Jurkat, Clone E6-1 (cell line): ENCODE measurements at regions not wholly inside any gene's neighbourhood (a gene's known extent, or its start where the extent isn't known, plus 50 kb on each side); places are given as distances from the start of the nearest gene placed in this dataset.
A peak's percentile ranks its signal among the peaks of the same experiment; 100 is the strongest.

Source experiments
- DNase-seq: peaks from one replicate; pipeline ENCODE4 v3.0.0-alpha.2; 2011; ENCODE audit warnings: low read depth, low spot score
- H3K4me3 ChIP-seq: 2 replicates; pipeline ENCODE4 v1.5.1; 2011; ENCODE audit warnings: mild to moderate bottlenecking, low read length, control low read depth, moderate library complexity

DNA sequence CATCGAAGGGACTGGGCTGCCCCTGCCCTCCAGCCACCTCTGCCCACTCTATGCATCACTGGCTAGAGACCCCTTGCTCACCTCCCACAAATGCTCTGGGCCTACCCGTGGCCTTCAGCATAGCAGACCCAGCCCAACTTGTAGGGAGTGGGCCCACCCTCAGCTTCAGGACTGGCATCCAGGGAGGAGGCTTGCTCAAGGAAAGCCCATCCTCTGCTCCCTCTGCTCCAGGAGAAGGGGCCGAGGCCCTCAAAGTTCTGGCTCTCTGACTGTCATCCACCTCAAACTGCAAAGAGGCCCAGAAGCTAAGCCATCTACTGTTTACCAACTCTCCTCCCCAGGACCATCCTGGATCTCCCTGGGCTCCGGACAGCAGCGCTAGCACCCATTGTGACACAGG, 84.5 kb downstream of the C5orf15 start:
- DNase-seq: no peak
- H3K4me3 ChIP-seq: no peak overlapping the region

DNA sequence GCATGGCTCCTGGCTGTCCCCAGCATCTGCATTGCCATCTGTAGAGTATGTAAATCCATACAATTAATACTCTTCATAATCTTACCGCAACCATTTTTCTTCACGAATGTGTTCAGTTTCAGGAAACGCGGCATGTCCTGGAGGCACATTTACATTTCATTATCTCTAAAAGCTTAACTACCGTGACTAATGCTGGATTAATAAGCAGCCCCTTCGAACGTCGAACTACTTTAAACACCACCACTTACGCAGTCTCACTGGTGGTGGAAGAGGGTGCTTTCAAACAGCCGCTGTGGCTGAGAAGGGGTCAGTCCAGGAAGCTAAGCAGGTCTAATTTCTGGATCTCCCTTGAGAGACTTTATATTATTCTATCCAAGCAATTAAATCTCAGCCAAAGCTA, 85.6 kb downstream of the C5orf15 start:
- no peak for DNase-seq
- H3K4me3 ChIP-seq: no peak overlapping the region

DNA sequence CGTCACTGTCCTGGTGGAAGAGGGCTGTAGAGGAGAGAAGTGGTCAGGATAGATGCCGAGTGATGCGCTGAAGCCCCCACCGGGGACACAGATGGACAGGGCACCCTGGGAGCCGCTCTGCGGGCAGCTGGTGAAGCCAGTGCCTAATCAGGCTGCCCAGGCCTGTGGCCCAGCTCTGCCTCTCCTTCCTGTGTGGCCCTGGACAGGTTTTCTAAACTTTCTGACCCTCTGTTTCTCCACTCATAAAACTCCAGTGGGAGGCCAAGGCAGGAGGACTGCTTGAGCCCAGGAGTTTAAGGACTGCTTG, 86.1 kb downstream of the C5orf15 start:
- no peak for DNase-seq
- no peak overlapping the region for H3K4me3 ChIP-seq

DNA sequence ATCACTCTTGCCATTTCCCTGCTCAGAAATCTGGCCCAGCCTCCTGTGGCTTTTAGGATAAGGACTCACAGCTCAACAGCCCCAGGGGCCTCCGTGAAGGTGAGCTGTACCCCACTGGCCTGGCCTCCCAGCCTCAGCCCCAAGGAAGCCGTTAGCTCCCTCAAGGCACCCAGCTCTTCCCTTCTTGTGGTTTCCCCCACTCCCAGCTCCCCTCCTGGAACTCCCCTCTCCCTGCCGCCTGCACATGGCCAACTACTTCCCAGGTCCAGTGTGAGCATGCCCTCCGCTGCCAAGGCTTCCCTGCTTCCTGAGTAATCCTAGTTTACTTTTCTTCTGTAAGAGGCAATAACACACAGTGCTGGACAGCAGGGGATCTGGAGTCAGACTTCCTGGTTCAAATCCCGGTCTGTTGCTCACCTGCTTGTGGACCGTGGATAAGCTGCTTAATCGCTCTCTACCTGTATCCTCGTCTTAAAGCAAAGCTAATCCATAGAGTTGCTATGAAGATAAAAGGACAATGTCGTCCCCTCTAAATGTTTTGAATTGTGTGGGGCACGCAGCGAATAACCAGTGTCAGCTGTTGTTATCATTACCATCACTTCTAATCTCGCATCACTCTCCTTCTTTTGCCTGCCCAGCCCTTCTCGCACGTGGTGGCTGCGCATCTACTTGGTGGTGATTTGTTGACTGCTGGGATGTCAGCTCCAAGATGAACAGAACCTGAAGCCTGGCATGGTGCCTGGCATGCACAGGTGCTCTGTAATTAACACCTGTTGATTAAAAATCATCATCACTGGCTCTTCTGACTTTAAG, 86.6 kb downstream of the C5orf15 start:
- no peak for DNase-seq
- H3K4me3 ChIP-seq: no peak overlapping the region

DNA sequence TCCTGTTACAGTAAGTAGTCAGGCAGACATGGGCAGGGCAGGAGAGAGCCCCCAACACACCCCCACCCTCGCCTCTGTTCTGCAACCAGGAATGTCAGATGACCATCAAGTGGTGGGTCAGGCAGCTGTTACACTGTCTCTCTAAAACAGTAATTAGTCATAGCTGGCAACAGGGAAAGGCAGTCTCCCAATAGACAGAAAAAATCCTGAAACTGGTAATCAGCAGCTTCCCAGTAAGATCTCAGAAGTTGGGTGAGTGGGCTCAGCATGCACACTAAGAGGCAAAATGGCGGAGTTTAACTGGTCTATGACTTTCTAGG, 90.2 kb downstream of the C5orf15 start:
- H3K4me3 ChIP-seq: no peak overlapping the region
- DNase-seq: no peak

DNA sequence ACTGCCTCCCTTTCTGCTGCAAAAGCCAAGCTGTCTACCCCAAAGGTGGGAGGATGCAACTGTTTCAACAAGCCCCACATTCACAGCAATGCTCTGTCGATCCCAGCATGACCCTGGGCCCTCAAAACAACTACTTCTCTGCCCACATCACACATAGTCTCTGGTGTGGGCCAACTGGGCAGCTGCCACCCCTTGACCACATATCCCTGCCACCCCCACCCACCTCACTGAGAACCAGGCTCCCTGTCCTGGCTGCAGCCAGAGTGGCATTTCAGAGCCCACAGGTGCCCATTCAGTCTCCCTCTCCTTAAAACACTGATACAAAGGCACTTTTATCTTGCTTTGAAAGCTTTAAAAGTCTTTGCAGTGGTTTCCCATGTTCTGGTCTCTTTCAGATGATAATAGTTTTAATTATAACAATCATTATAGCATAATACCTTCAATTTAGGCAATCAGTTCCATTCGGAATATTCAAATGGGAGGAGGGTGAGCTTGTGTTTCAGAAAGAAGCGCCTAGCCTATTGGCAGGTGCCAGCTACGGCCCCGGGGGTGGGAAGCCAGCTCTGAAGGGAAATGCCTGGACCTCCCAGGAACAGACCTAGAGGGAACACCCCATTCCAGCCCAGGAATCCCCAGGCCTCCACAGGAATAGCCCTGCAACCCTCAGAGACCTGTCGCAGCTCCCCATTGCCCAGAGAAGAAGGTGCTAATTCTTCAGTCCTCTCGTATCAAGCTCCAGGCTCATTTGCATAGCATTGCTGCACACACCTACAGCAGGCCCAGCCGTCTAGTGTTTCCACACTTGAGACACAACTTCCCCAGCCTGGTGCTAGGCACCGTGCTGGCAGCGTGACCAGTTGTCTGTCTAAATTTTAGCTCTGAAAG, 90.8 kb downstream of the C5orf15 start:
- DNase-seq: no peak
- no peak overlapping the region for H3K4me3 ChIP-seq

DNA sequence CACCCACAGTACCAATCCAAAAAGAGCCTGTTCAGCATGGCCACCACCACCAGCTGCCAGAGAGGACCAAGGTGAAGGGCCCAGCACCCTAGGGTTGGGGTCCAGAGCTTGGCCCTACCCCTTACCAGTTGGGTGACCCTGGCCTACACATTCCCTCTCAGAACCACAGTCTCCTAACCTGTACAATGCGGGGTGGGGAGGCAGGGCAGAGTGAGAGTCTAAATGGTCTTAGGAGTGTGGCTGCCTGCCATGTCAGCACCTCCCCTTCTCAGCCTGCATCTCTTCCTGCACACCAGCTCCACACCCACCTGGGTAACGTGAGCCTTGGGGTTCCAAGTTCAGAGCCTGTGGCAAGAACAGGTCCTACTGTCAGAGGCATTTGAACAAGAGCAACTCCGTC, 92.2 kb downstream of the C5orf15 start:
- no peak for DNase-seq
- no peak overlapping the region for H3K4me3 ChIP-seq

DNA sequence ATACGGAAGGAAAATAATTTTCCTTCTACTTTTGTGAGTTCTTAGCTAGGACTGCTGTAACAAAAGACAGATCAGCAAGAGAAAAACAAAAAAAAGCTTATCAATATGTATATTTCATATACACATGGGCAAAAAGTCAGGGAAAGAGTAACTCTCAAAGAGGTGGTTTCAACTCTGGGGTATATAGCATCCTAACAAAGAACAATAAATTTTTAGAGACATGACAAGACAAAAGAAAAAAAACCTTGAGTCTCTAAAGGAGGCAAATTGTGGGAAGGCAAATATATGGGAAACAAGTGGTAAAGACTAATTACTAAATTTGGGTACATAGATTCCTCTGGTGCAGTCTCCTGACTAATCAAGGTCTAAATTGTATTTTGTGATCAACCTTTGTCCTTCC, 93.2 kb downstream of the C5orf15 start:
- no peak for DNase-seq

DNA sequence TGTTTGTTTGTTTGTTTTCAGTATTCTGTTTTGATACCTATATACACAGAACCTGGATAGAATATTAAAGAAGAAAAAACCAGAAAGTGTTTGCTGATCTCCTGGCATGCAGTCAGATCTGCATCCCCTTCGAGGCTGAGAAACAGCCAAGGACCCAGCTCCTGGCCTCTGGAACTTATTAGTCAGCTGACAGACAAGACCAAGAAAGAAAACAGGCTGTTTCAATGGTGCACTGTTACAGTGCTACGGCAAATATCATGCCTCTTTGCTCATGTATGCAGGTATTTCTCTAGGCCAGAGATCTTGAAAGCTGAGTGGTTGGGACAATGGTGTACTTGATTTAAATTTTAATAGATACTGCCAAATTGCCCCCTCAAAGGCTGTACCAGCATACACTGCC, 95.0 kb downstream of the C5orf15 start:
- no peak overlapping the region for H3K4me3 ChIP-seq

More for the DNA sequence above, 93.2 kb downstream of the C5orf15 start:
- no peak overlapping the region for H3K4me3 ChIP-seq

DNA sequence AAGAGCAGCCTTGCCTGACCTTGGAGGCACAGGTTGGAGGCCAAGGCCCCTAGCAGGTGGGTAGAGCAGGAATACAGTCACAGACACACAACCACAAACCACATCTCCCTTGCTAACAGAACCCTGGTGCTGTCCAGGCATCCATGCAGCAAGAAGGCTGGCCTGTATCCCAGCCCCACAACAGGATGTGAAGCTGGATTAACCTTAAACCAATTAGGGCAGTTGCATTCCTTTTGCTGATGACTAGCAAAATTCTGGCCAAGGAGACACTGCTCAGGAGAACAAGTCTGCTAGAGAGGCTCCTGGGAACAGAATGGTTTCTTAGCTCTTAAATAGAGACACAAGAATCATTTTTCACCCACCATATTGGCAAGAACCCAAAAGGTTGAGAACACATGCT, 97.8 kb downstream of the C5orf15 start:
- DNase-seq: no peak
- H3K4me3 ChIP-seq: no peak overlapping the region

More for the DNA sequence above, 95.0 kb downstream of the C5orf15 start:
- DNase-seq: no peak

DNA sequence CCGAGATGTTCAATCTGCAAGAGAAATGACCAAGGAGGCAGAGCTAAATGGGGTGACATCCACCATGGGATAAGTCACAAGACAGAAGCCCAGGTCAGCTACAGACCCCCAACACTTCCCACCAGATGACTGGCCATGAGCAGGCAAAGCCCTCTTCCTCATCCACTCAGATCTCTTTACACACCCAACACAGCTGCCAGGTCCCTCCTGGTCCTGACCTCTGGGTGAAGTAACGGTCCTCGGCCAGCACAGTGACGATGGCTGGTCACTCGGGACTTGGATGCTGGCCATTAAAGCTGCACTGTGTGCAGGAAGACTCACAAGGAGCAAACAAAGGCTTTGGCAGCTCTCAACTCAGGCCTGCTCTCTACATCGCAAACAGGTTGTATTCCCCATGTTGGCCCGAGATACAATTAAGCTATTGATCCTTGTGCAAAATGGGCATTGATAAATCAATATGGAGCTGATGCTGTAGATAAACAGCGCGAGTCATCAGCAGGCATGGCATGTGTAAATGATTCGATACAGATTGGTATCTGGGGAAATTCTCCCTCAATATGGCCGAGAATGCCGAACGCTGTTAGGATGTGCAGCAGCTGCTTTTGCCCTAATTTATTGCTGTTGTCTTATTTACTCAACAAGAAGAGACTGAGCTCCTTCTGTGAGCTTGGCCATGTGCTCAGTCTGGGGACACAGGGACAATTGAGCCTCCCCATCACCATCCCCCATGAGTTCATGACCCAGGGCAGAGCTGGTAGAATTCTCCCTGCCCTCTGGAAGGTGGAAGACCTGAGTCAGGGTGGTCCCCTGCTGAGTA, 98.7 kb downstream of the C5orf15 start:
- no peak for DNase-seq
- H3K4me3 ChIP-seq: no peak overlapping the region

DNA sequence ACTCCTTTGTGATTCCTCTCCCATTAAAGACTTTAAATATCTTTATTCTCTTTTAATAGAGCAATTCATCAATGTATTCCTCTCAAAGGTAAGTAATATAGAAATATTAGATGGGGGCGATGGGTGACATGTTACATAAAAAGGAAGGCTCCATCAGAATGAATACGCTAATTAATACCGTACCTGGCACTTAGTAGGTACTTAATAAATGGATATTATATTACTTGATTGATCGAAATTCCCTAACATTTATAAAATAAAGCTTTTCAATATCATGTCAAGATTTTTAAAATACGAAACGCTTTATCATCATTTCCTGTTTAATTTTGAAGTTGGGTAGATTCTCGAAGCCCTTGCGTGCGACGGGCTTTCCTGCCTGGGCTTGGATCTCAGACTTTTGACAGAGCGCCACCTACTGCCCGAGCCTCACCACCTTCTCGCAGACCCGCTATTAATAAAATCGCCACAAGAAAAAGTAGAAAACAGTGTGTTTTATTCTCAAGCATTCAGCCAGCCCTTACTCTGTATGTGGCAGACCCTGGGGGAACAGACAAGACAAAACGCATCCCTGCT, 99.4 kb downstream of the C5orf15 start:
- H3K4me3 ChIP-seq: no peak overlapping the region
- peak; percentile 66 for DNase-seq

DNA sequence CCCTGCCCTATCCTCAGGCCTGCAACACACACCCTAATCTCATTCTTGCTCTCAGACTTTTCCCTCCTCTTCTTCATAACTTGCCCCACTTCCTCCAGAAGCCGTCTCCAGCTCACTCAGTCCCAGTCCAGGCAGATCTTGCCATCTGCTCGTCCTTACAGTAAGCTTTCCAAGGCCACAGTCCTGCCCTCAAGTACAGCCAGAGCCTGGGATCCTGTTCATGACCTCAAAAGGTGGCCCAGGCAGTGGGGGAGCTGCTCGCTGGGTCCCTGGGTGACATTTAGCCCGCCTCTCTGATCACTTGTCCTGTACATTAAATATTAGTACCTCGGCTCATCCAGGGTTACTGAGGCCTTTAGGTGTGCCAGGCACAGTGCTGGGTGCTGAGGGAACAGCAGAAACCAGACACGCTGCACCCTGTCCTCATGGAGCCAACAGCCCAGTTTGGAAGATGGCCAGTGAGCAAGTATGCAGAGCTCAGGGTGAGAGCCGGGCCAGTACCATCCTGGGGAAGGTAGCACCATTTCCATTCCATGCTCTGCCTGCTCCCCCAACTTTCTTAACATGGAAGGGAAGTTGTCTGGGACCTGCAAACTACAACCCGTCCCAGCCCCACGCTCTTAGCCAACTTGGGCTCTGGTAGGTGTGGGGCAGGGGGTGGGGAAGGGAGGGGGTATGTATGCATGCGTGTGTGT, 100.4 kb downstream of the C5orf15 start:
- H3K4me3 ChIP-seq: no peak overlapping the region
- DNase-seq: no peak

DNA sequence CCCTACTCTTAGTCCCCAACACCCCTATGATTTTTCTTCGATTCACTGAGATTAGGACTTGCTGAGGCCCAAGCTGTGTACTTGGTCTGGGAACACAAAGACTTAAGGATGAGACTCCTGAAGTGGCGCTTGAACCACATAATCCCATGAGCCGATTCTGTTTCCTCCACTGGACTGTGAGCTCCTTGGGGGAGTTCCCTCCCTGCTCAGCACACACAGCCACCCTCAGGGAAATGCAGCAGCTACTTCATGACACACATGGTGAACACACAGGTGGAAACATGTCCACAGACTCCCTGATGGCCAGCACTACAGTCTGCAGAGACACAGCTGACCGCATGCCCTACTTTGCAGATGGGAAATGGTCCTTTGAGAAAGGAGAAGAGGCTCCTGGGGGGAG, 101.1 kb downstream of the C5orf15 start:
- no peak for DNase-seq
- H3K4me3 ChIP-seq: no peak overlapping the region

DNA sequence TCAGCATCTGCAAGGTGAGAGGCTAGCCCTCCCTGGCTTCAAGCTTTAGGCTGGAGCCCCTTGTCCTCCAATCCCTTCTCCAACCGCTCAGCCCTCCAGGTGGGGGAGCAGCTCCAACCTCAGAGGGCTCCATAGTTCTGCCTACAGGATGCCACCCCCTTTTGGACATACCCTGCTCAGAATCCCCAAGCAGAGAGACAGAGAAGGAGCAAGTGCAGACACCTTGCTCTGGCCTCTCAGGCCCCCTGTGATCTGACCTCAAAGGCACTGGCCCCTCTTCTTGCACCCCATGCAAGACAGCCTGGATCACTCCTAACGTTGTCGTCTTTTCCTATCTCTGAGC, 101.6 kb downstream of the C5orf15 start:
- DNase-seq: no peak
- no peak overlapping the region for H3K4me3 ChIP-seq

DNA sequence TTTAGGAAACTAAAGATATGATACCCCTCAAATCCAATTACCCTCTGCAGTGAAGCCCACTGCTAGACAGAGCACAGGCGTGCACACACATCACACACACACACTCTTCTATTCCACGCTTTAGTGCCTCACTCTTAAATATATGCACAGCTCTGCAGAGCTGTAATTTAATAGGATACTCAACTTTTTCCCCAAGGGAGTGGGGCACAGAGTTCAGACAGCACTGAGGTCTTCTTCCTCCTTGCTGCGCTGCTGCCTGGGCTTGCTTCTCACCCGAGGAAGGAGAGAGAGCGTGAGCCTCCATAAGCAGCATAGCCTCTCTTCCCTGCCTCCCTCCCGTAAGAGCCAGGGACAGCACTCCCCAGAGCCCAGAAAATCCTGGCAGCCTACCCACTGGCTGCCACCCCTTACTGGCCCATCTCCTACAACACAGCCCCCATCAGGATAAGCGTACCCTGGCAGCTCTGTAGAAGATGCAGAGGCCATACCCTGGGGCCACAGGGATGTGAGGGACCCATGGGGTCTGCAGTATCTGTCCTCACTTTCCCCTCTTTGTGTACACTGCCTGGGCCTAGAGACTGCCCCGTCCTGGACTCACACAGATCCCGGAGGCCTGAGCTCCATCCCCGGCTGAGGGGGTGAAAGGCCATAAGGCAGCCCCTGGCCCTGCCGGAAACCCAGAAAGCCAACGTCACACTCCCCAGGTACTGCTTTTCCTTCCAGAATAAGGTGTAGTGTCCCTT, 102.1 kb downstream of the C5orf15 start:
- H3K4me3 ChIP-seq: no peak overlapping the region
- no peak for DNase-seq

DNA sequence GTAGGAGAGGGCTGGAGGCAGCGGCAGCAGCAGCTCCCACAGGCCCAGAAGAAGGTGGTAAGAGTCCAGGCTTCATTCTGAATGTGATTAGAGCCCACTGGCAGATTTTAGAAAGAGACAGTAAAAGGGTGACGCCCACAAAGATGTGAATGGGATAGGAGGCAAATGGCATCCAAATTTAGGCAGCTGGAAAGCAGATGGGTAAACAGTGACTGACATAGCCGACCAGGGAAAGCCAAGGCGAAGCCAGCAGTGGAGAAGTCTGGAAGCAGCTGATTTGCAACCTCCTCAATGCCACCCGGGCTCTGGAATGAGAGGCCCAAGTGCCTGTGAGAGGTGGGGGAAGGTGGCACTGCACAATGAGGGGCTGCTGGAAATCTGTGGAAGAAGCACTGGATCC, 103.3 kb downstream of the C5orf15 start:
- no peak for DNase-seq

DNA sequence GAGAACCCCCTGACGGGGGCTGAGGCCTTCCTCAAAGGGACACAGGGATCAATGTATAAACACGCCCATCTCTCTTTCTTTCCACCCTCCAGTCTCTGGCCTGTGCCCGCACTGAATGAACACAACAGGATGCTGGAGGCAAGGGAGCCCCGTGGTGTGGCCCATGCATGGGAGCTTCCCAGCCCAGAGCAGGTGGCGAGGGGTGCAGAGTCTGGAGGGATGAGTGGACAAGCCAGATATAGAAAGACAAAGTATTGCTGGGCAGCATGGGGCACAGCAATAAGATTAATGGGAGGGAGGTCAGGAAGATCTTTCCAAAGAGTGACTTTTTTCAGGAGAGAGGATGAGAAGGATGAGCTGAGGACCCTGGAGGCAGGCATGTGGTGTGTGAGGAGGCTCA, 103.7 kb downstream of the C5orf15 start:
- DNase-seq: no peak
- no peak overlapping the region for H3K4me3 ChIP-seq

More for the DNA sequence above, 103.3 kb downstream of the C5orf15 start:
- no peak overlapping the region for H3K4me3 ChIP-seq
